IPS-18a (cell line): ENCODE measurements at regions not wholly inside any gene's neighbourhood (a gene's known extent, or its start where the extent isn't known, plus 50 kb on each side); places are given as distances from the start of the nearest gene placed in this dataset.

Experiments used
- H3K27ac ChIP-seq: one replicate; pipeline ENCODE4 v1.5.1; 2013; ENCODE audit warnings: low read length
- H3K27me3 ChIP-seq: one replicate; pipeline ENCODE4 v1.6.1; 2013; ENCODE audit warnings: mild to moderate bottlenecking, low read length; ENCODE audit not compliant: control insufficient read depth, insufficient read depth
- H3K36me3 ChIP-seq: one replicate; pipeline ENCODE4 v1.6.1; 2013; ENCODE audit warnings: low read depth, low read length; ENCODE audit not compliant: control insufficient read depth
- H3K4me1 ChIP-seq: one replicate; pipeline ENCODE4 v1.6.1; 2013; ENCODE audit warnings: low read depth, low read length; ENCODE audit not compliant: control insufficient read depth
- H3K4me3 ChIP-seq: one replicate; pipeline ENCODE4 v1.5.1; 2013; ENCODE audit warnings: low read length
- H3K9ac ChIP-seq: one replicate; pipeline ENCODE4 v1.6.1; 2013; ENCODE audit warnings: mild to moderate bottlenecking, low read length, moderate library complexity
- H3K9me3 ChIP-seq: one replicate; pipeline ENCODE4 v1.6.1; 2013; ENCODE audit warnings: low read depth, low read length; ENCODE audit not compliant: control insufficient read depth

- no peak overlapping the region for H3K27ac ChIP-seq
- peaks cover 3% of the 10 kb centered on the region for H3K4me1 ChIP-seq
- no peak overlapping the region for H3K4me3 ChIP-seq
- H3K9me3 ChIP-seq, result no peaks in the 10 kb centered on the region
- H3K9ac ChIP-seq, result no peak overlapping the region
- H3K36me3 ChIP-seq, result no peaks in the 10 kb centered on the region
- no peaks in the 10 kb centered on the region for H3K27me3 ChIP-seq
These were observed 950.7 kb upstream of the FLRT2 start for GRCh38 chr14:84579292-84579691.

GRCh38 chr14:84581041-84581440 lies 948.9 kb upstream of the FLRT2 start:
- no peak overlapping the region for H3K9ac ChIP-seq
- no peaks in the 10 kb centered on the region for H3K9me3 ChIP-seq
- no peaks in the 10 kb centered on the region for H3K36me3 ChIP-seq
- H3K4me1 ChIP-seq, result peaks cover 3% of the 10 kb centered on the region
- no peak overlapping the region for H3K27ac ChIP-seq
- H3K4me3 ChIP-seq, result no peak overlapping the region
- no peaks in the 10 kb centered on the region for H3K27me3 ChIP-seq

- H3K9ac ChIP-seq, result no peak overlapping the region
- H3K4me3 ChIP-seq, result no peak overlapping the region
- no peaks in the 10 kb centered on the region for H3K36me3 ChIP-seq
- peaks cover 3% of the 10 kb centered on the region for H3K4me1 ChIP-seq
- no peaks in the 10 kb centered on the region for H3K27me3 ChIP-seq
- no peak overlapping the region for H3K27ac ChIP-seq
- no peaks in the 10 kb centered on the region for H3K9me3 ChIP-seq
These were observed 945.4 kb upstream of the FLRT2 start for GRCh38 chr14:84584511-84584910.

- Histone ChIP-seq H3K27me3 (no peaks in the 10 kb centered on the region), H3K27ac (no peak overlapping the region), H3K4me1 (peaks cover 17% of the 10 kb centered on the region), H3K4me3 (no peak overlapping the region), H3K9me3 (no peaks in the 10 kb centered on the region), H3K36me3 (no peaks in the 10 kb centered on the region), H3K9ac (no peak overlapping the region)
These were observed 938.0 kb upstream of the FLRT2 start for GRCh38 chr14:84591827-84592445.

- H3K4me3 ChIP-seq, result no peak overlapping the region
- peaks cover 17% of the 10 kb centered on the region for H3K4me1 ChIP-seq
- no peaks in the 10 kb centered on the region for H3K9me3 ChIP-seq
- H3K9ac ChIP-seq, result no peak overlapping the region
- H3K27ac ChIP-seq, result no peak overlapping the region
- H3K36me3 ChIP-seq, result no peaks in the 10 kb centered on the region
- no peaks in the 10 kb centered on the region for H3K27me3 ChIP-seq
These were observed 937.2 kb upstream of the FLRT2 start for GRCh38 chr14:84592770-84593169.

GRCh38 chr14:84610086-84610485 lies 919.9 kb upstream of the FLRT2 start:
- H3K27me3 ChIP-seq, result no peaks in the 10 kb centered on the region
- peaks cover 10% of the 10 kb centered on the region for H3K4me1 ChIP-seq
- no peak overlapping the region for H3K4me3 ChIP-seq
- H3K9ac ChIP-seq, result no peak overlapping the region
- no peak overlapping the region for H3K27ac ChIP-seq
- H3K36me3 ChIP-seq, result no peaks in the 10 kb centered on the region
- no peaks in the 10 kb centered on the region for H3K9me3 ChIP-seq

- H3K27me3 ChIP-seq, result no peaks in the 10 kb centered on the region
- no peak overlapping the region for H3K27ac ChIP-seq
- no peak overlapping the region for H3K4me3 ChIP-seq
- no peaks in the 10 kb centered on the region for H3K36me3 ChIP-seq
- no peak overlapping the region for H3K9ac ChIP-seq
- H3K9me3 ChIP-seq, result no peaks in the 10 kb centered on the region
- H3K4me1 ChIP-seq, result peaks cover 3% of the 10 kb centered on the region
These were observed 907.6 kb upstream of the FLRT2 start for GRCh38 chr14:84622357-84622756.

- Histone ChIP-seq H3K4me1 (peaks cover 35% of the 10 kb centered on the region), H3K9ac (no peak overlapping the region)
These were observed 886.5 kb upstream of the FLRT2 start for GRCh38 chr14:84643446-84643845.

GRCh38 chr14:84646786-84647500 lies 883.0 kb upstream of the FLRT2 start:
- no peak overlapping the region for H3K4me3 ChIP-seq

More at GRCh38 chr14:84643446-84643845, 886.5 kb upstream of the FLRT2 start:
- Histone ChIP-seq H3K9me3 (no peaks in the 10 kb centered on the region), H3K27me3 (no peaks in the 10 kb centered on the region), H3K27ac (no peak overlapping the region), H3K4me3 (no peak overlapping the region), H3K36me3 (no peaks in the 10 kb centered on the region)

GRCh38 chr14:84655014-84655413 lies 874.9 kb upstream of the FLRT2 start:
- Histone ChIP-seq H3K27me3 (no peaks in the 10 kb centered on the region), H3K36me3 (no peaks in the 10 kb centered on the region), H3K4me3 (no peak overlapping the region), H3K9me3 (no peaks in the 10 kb centered on the region), H3K4me1 (no peaks in the 10 kb centered on the region), H3K9ac (no peak overlapping the region), H3K27ac (no peak overlapping the region)

More at GRCh38 chr14:84646786-84647500, 883.0 kb upstream of the FLRT2 start:
- Histone ChIP-seq H3K27ac (no peak overlapping the region), H3K9me3 (no peaks in the 10 kb centered on the region), H3K27me3 (no peaks in the 10 kb centered on the region), H3K4me1 (peaks cover 19% of the 10 kb centered on the region), H3K36me3 (no peaks in the 10 kb centered on the region), H3K9ac (no peak overlapping the region)

- Histone ChIP-seq H3K4me3 (no peak overlapping the region), H3K4me1 (no peaks in the 10 kb centered on the region), H3K27me3 (no peaks in the 10 kb centered on the region), H3K36me3 (no peaks in the 10 kb centered on the region), H3K9me3 (no peaks in the 10 kb centered on the region), H3K9ac (no peak overlapping the region), H3K27ac (no peak overlapping the region)
These were observed 872.0 kb upstream of the FLRT2 start for GRCh38 chr14:84657911-84658310.

GRCh38 chr14:84670796-84671195 lies 859.1 kb upstream of the FLRT2 start:
- Histone ChIP-seq H3K4me3 (no peak overlapping the region), H3K4me1 (no peaks in the 10 kb centered on the region), H3K36me3 (no peaks in the 10 kb centered on the region), H3K27ac (no peak overlapping the region), H3K27me3 (no peaks in the 10 kb centered on the region), H3K9ac (no peak overlapping the region), H3K9me3 (no peaks in the 10 kb centered on the region)
